GM21390 (cell line): ENCODE measurements at regions not wholly inside any gene's neighbourhood (a gene's known extent, or its start where the extent isn't known, plus 50 kb on each side); places are given as distances from the start of the nearest gene placed in this dataset.
A peak's percentile ranks its signal among the peaks of the same experiment; 100 is the strongest.
"Not testable (repeated sequence)": the region's sequence is repeated elsewhere in the genome, so short reads cannot be mapped to it uniquely, and the experiment has no call there.

Experiments used
- ATAC-seq: cut with Tn5 transposase; IDR thresholded peaks from one replicate; pipeline ENCODE4 v1.9.1; 2021; ENCODE audit not compliant: unreplicated experiment

DNA sequence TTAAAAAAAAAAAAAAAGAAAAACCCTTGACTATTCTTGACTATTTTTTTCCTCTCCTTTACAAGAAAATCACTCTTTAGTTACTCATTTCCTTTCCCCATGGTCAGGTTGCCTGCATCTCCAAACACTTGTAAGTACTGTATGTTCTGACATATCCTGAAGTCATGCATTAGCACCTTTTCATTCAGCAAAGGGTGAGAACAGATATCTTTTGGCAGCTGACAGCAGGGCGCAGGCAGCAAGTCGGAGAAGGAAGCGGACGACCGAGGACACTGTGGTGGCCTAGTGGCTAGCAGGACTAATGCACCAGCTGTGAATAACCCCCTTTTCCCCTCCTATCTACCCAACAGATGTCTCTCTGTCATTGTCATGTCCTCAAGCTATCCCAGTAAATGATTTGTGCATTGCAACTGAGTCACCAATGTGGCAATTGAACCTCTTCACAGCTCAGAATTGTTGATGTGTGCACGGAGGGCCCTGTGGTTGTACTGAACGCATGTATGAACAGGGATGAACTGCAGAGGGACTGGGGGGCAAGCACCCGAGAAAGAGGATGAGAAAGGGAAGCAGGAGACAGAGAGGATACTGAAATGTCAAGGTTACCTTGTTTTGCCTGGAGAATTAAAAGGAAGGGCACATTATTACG is 996.0 kb upstream of the ARRDC3 start:
- no peak for ATAC-seq

- no peak for ATAC-seq
Measured at GRCh38 chr5:92374859-92375258, 991.7 kb upstream of the ARRDC3 start.

GRCh38 chr5:92372766-92373165 is 989.6 kb upstream of the ARRDC3 start:
- ATAC-seq: no peak

GRCh38 chr5:92371889-92372235 is 988.7 kb upstream of the ARRDC3 start:
- ATAC-seq: no peak

GRCh38 chr5:92371171-92371888 is 988.2 kb upstream of the ARRDC3 start:
- ATAC-seq: no peak

DNA sequence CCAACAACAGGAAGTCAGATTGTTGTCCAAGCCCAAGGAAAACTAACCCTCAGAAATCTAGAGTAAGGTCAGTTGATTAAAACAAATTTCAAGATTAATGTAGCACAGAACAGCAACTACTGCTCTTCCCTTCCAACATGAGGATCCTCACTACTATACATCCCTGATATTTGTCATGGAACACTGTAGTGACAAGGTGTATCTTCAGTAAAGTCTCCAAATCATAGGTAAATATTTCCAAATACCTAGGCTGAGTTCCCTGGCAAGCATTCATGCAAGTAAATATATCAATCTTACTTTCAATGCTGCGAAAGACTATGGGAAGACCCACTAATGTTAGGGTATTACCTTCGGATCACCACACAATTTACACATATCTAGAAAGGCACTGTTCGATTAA is 986.9 kb upstream of the ARRDC3 start:
- no peak for ATAC-seq

GRCh38 chr5:92369587-92369986 is 986.5 kb upstream of the ARRDC3 start:
- ATAC-seq: no peak

- ATAC-seq: no peak
Measured at GRCh38 chr5:92364986-92365550, 982.0 kb upstream of the ARRDC3 start.

DNA sequence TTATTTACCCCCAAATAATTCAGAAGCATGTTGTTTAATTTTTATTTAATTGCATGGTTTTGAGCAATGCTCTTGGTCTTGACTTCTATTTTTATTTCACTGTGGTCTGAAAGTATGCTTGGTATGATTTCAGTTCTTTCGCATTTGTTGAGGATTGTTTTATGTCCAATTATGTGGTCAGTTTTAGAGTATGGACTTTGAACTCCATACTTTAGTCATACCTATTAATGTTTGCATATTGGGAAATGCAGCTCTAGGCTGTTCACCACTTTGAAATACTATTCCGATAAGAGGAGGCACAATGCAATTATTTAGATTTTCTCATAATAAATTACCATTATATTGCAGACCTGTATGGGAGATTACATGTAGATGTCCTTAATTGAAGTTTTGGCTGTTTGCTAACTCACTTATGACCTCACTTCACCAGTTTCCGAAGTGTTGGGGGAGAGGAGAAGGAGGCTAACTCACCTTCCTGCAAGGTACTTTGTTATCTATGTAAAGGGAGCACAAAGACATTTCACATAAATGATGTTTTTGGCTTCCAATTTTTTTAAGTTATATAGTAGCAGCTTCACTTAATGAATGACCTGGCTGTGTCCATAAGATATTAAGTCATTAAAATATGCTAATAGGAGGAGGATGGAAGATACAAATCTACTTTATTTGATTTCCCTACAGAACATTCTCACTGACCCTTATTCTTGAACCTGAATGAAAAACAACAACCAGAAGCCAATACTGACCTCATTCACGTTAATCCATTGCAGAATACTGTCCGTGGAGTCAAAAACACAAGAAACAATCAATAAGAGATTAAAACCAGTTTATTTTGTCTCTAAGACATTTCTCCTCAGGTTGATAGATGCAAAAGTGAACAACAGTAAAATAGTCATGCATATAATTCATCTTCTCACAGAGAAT is 970.3 kb upstream of the ARRDC3 start:
- no peak for ATAC-seq

DNA sequence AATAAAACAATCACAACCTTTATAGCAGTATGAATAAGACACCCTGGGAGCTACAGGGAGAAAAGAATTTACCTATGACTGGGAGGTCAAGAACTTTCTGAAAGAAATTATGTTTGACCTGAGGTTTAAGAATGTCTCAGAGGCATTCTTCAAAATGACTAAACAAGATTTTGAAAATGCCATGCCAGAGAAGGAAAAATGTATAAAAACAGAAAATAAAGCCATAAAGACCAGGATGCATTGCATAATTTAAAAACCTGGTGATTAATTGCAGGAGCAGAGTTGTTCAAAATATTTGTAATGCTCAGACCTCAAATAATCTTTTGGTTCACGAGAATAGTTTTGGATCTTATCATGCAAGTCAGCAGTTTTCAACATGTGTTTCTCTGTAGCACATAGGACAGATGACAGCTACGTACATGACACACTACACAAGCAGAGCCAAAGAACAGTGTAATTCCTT is 954.7 kb upstream of the ARRDC3 start:
- ATAC-seq: no peak

GRCh38 chr5:92332039-92332438 is 948.9 kb upstream of the ARRDC3 start:
- ATAC-seq: no peak

DNA sequence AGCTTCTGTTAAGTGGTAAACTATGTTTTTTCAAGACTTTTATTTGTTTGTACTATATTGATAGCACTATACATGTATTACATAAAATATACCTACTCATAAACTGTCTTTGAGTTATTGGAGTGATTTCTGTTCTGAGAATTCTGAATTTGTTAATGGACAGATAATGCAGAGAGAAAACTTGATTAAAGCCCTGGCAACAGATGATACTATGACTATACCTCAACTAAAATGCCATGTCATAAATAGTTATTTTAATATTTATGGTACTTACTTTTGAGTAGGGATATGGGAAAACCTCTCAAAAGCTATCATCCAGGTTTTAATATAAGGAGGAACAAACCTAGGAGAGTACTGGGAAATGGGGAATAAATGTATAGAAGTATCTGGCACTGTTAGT is 947.2 kb upstream of the ARRDC3 start:
- ATAC-seq: no peak

- ATAC-seq: no peak
Measured at GRCh38 chr5:92329759-92330158, 946.6 kb upstream of the ARRDC3 start.

DNA sequence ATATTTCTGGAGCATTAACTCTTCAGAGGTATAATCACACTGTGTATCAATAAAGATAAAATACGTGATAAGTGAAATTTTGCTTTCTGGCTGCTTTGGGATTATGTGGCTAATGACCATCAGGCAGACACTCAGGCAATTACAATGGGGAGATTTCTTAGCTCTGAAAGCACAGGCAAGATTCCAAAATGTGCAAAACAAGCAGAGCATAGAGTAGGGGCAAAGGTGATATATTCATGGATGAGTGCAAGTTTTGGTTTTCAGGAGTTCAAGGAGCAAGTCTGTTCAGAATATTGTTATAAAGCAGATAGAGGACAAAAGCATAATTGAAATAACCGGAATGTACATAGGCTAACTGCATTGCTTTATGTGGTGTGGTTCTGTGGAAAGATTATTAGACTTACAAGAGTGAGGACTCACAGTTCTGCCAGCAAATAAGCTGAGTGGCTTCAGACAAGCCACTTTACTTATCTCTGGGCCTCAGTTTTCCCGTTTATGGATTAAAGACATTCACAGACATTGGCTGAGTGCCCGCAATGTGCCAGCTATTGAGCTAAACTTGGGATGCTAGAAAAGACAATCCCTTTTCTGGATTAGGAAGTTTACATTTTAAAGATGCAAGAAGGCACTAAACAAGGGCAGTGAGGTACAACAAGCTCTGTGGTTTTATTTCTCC is 945.6 kb upstream of the ARRDC3 start:
- ATAC-seq: no peak

DNA sequence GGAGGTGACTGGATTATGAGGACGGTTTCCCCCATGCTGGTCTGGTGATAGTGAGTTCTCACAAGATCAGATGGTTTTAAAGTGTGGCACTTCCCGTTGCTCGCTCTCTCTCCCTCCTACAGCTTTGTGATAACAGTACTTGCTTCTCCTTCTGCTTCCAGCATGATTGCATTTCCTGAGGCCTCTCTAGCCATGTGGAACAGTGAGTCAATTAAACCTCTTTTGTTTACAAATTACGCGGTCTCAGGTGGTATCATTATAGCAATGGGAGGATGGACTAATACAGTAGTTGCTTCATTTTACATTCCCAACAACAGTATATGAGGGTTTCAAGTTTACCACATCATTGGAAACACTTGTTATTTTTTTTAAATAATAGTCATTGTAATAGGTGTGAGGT is 937.3 kb upstream of the ARRDC3 start:
- ATAC-seq: no peak

DNA sequence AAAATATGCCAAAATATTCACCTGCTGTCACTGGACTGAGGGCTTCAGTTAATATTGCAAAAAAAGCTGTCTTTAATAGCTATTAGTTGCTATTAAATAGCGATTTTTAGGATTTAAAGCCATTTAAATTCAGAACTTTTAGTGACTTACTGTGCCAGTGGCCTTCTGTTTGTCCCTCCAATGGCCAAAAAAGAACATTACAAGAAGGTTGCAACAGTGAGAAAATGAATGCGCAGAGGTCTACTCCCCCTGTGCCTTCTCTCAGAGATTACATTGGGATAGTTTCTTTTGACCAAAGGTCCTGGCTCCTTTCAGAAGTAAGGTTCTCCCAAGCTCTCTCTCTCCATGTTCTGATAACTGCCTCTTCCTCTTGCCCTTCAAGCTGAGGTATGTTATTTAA is 930.3 kb upstream of the ARRDC3 start:
- no peak for ATAC-seq

DNA sequence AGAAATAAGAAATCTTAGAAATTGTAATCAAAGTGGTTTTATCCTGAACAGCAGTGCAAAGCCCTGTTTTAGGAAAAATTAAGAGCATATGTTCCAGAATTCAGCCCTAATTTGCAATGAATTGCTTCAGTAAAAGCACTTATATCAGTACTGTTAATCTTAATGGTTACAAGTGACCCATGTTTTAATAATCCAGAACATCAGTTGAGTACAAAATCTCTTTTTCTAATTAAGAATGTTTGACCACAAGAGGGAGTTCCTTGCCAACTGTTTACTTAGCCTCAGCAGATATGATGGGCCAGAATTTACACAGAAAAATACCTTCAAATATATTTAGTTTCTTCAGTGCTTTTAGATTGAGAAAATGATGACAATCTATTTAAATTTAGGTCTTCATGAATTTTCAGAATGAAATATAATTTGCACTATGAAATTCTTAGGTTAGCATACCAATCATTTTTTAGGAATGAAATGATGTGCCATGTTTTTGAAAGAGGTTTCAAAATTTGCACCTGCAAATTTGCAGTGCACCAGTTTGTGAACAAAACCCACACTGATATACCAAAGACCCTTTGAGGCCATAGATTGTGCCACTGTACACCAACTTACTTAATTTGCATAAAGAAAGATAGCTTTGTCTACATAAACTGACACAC is 926.3 kb upstream of the ARRDC3 start:
- peak; percentile 60 for ATAC-seq

DNA sequence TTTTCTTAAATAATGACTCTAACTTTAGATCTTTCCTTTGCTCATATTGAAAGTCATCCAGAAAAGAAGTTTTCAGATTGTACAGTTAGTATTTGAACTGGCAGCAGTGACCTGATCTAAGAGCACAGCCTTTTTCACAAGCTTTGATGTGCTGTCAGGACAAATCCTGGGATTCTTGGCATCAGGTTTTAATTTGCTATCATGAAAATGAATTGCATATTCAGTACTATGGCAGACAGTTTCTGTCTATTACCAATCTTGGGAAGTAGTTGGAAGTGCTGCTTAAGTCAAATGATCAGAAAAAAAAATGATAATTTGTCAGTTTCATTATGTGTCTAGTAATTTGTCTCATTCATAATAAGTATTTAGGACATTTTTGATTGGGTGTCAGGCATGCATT is 925.6 kb upstream of the ARRDC3 start:
- ATAC-seq: no peak

GRCh38 chr5:92302356-92302755 is 919.2 kb upstream of the ARRDC3 start:
- not testable (repeated sequence) for ATAC-seq

GRCh38 chr5:92283521-92283920 is 900.4 kb upstream of the ARRDC3 start:
- no peak for ATAC-seq
